ENCODE measurements at regions not wholly inside any gene's neighbourhood (a gene's known extent, or its start where the extent isn't known, plus 50 kb on each side); places are given as distances from the start of the nearest gene placed in this dataset.

DNA sequence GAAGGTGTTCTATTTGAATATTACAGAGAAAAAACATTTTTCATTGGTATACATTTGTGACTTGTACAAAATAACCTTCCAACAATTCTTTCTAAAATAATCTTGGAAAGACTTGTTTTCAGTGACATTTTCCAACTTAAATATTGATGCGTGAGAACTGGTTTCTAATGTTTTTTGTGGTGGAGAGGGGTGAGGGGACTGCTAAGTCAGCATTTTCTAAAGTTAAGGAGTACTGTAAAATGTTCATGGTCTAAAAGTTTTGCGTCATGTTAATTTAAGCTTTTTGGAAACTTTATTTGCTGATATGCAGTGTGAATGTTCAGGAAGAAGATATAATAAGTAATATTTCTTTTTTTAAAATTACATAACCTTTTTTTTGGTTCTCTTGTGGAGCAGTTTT lies 229.3 kb downstream of the MAGEB5 start:
- TF ChIP-seq, protein P1, sequence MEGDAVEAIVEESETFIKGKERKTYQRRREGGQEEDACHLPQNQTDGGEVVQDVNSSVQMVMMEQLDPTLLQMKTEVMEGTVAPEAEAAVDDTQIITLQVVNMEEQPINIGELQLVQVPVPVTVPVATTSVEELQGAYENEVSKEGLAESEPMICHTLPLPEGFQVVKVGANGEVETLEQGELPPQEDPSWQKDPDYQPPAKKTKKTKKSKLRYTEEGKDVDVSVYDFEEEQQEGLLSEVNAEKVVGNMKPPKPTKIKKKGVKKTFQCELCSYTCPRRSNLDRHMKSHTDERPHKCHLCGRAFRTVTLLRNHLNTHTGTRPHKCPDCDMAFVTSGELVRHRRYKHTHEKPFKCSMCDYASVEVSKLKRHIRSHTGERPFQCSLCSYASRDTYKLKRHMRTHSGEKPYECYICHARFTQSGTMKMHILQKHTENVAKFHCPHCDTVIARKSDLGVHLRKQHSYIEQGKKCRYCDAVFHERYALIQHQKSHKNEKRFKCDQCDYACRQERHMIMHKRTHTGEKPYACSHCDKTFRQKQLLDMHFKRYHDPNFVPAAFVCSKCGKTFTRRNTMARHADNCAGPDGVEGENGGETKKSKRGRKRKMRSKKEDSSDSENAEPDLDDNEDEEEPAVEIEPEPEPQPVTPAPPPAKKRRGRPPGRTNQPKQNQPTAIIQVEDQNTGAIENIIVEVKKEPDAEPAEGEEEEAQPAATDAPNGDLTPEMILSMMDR (IDR thresholded peaks at IDR 0.05) = no peak
- TF ChIP-seq POLR2A (IDR thresholded peaks at IDR 0.05) (no peak), EP300 (IDR thresholded peaks at IDR 0.05) (no peak)
